ENCODE measurements at regions not wholly inside any gene's neighbourhood (a gene's known extent, or its start where the extent isn't known, plus 50 kb on each side); places are given as distances from the start of the nearest gene placed in this dataset.
A peak's percentile ranks its signal among the peaks of the same experiment; 100 is the strongest.

DNA sequence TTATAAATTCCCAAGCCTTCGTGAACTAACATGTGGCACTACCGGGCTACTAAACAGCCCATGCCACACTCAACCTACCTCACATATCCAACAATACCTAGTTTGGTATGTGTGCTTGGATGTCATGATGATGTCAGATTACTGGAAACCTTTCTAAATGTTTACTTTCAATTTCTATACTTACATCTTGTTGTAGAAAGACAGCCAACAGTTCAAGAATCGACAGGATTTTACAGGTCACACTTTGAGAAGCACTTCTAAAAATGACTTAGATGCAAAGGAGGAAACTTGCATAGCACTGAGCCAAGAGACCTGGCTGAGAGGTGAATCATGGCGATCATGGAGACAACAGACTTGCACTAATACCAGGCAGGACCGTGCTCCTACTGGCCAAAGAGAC, 209.9 kb downstream of the COL4A1 start:
- no peak for DNase-seq

DNA sequence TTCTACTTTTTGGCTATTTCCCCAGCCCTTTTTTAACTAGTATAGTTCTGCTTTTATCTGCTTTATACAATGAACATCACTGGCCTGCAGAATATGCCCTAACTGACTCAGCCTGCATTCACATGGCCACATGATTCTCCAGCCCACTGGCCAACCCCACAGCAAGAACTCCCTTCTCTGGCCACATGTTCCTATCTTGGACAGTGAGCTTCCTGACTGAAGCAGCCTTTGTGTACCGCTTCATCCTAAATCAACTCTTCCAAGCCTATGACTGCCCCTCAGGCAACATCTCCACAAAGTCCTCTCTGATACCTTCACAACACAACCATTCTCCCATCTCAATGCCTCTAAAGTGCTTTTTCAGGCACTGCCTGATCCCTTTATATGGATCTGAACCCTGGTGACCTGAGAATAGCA, 214.1 kb downstream of the COL4A1 start:
- no peak for DNase-seq

DNA sequence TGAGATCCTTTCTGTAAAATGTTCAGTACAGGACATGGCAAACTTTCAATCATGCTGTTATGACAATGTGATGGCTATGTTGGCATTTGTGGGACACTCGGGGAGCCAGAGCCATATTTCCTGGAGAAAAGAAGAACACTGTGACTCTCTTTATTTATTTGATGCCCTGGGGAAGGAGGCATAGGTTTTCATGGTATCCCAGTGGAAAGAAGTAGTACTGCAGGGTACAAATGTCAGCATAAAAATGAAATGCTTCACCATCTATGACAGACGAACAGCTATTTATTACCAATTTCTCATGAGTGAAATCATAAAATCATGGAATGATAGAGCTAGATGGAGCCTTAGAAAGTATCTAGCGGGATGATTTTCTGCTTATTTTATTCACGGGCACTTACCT, 217.1 kb downstream of the COL4A1 start:
- DNase-seq, result no peak

DNA sequence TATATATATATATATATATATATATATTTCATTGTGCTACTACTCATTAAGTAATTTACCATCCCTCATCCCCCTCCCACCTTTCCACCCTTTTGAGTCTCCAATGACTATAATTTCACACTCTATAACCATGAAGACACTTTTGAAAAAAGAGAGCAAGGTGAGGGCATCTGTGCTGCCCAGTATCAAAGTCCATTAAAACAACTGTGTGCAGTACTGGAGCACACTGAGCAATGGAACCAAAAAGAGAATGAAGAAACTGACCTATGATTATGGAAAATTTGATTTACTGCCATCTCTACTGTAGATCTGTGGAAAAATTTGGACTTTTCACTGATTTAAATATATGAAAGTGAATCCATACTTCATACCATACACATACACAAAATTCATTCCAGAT, 217.9 kb downstream of the COL4A1 start:
- DNase-seq, result no peak

DNA sequence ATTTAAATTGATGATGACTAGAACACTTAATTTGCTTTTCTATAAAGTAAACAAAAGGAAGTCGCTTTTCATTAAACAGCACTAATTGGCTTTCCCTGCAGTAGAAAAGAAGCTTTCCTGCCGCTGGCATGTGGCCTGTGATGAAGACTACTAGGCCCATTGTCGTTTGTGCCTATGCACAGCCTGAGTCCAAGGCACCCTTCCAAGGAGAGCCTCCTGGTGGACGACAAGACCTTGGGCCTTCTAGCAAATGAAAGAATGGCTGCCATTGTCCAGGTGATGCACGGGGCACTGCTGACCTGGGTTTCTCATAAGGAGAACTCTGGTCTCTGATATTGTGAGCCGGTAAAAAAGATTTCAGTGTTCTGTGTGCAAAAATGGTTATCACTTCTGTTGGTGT, 233.0 kb downstream of the COL4A1 start:
- DNase-seq, result no peak

DNA sequence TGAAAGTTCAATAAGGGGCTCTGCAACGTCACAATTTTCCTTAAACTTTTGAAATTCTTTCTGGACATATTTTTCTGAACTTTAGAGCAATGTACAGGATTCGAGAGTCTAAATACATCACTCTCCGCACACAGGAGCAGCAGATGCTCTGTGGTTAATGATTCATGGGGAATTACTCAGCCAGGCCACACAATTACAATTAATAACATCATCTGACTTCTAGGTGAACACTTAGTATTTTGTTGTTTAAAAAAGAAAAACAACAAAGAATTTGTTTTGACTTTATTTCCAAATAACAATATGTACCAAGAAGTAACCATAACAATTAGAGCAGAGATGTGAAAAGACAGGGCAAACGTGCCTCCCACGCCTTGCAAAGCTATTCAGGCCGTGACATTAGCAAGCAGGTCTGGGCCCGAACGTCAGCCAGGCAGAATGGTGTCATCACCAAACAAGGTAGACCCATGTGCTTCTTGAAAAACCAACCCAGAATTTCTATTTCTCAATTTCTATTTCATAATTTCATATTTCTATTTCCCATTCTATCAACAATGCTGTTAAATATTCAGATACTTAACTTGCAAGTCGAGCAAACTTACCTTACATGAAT, 236.3 kb downstream of the COL4A1 start:
- peak; percentile 72 for DNase-seq

DNA sequence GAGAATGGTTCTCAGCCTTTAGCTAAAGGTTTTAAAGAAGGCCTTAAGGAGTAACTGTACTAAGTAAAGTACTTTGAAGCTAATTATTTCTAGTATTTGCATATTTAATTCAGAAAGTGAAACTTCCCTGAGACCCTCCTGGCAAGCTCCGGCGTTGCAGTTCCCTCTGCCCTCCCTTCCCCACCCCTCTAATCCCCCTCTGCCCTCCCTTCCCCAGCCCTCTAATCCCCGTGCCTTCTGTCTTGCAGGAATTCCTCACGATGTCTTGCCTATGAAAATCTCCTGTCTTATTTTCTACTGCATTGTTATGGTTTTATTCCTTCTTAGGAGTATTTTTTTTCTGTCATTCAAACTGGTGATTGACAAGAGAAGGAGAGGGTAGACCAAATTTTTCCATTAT, 236.9 kb downstream of the COL4A1 start:
- DNase-seq, result no peak

DNA sequence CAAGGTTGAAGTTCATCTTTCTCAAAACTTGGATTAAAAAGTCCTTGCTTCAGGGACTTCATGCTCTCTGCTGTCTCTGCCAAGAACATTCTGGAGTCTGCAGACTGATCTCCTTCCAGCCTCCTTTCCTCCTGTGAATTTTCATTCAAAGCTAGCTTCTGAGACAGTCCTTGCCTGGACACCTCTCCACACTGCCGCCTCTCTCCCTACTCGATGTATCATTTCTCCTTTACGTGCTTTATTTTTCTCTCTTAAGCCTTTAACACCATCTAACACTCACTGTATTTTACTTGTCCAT, 238.8 kb downstream of the COL4A1 start:
- no peak for DNase-seq

DNA sequence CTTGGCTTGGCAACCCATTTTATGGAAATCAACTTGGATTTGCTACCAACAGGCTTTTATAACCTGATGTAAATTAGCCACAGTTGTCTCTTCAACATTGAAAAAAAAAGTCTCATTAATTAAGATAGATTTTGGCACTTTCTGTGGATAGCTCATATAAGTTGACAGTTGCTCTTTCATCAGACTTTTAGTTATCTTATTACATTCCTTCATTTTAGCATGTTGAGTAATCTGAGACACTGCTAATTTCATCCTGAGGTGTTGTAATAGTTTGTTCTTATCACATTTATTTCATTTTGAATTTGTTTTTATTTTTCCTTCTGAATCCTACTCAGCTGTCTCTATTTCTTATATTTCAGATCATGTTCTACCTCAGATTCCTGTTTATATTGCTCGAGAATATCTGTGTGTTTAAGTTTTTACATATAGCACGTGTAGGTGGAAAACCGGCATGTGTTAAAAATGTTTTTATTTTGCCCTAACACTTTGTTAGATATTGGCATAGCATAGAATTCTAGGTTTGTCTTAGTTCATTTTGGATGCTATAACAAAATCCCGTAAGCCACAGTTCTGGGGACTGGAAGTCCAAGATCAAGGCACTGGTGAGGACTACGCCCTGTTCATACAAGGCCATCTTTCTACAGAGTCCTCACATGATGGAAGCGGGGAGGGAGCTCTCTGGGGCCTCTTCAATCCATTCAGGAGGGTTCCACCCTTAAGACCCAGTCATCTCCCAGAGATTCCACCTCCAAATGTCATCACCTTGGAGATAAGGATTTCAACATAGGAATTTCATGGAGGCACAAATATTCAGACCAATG, 239.4 kb downstream of the COL4A1 start:
- DNase-seq, result no peak

DNA sequence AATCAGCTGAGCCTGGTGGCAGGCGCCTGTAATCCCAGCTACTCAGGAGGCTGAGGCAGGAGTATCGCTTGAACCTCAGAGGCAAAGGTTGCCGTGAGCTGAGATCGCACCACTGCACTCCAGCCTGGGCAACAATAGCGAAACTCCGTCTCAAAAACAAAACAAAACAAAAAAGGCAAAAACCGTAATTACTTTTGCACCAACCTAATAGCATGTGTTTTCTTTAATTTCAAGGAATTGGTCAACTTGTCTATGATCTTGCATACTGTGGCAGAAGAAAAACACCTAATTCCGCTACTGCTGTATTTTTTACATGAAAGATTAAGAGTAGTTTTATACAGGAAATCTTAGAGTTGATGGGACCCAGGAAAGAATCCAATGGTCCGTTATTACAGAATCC, 241.2 kb downstream of the COL4A1 start:
- no peak for DNase-seq

DNA sequence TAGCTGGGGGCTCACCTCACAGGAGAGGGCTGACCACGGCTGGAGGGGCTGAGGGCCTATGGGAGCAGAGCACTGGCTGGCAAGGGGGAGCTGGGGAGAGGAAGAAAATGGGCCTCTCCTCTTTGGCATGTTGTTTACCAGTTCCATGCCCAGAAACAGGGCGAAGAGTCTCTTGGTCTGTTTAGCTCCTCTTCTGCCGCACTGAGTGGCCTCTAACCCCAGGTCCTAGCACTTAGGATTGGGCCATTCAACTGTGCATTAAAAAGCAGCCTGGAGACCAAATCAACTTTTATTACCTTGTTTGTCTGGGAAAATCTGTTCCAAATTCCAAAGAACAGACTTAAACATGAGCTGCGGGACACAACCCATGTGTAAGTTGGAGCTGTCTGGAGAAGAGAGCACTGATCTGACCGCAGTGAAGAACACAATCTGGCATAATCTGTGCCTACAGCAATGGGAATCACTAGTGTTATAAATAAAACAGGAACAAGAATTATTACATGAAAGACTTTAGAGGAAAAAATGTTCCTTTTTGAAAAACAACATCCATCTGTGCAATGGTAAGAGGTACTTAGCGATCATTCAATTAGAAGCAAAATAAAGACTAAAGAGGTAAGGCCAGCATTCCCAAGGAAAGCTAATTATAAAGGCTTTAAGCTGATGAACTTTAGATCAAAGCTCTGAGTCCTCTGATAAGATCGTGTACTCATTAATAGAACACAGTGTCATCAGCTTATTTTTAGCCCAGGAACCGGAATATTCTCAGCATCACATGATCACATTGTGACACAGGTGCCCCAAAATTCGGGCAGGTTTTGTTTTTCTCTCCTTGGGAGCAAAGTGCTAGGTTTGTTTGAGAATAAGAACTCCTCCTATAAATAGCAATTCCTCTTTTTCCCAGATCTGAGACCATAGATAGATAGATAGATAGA, 243.2 kb downstream of the COL4A1 start:
- no peak for DNase-seq

DNA sequence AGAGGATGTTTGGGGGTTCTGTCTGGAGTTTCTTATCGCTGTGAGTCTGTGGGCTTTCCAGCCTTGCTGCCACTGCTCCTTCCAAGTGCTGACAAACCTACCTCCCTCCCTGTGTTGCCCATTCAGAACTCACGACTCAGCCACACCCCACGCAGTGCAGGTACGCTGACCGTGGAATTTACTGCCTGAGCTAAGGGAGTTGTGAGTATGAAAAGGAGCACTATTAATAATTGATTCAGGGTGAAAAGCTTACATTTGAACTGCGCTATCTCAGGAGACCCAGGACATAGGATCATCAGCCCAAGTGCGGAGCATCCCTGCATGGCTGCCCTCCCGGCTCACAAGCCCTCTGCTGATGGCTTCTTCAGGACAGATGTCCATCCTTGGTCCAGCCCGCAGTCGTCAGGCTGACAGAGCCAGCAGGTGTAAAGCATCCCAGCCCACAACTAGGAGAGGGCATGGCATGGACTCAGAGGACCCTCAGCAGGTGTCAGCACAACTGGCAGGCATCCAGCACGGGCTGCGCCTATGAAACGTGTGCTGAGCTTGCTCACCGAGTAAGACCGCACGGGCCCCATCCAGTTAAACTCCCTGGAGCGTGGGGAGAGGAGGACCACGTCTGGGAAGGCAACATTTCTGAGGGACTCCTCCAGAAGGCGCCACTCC, 244.0 kb downstream of the COL4A1 start:
- no peak for DNase-seq

DNA sequence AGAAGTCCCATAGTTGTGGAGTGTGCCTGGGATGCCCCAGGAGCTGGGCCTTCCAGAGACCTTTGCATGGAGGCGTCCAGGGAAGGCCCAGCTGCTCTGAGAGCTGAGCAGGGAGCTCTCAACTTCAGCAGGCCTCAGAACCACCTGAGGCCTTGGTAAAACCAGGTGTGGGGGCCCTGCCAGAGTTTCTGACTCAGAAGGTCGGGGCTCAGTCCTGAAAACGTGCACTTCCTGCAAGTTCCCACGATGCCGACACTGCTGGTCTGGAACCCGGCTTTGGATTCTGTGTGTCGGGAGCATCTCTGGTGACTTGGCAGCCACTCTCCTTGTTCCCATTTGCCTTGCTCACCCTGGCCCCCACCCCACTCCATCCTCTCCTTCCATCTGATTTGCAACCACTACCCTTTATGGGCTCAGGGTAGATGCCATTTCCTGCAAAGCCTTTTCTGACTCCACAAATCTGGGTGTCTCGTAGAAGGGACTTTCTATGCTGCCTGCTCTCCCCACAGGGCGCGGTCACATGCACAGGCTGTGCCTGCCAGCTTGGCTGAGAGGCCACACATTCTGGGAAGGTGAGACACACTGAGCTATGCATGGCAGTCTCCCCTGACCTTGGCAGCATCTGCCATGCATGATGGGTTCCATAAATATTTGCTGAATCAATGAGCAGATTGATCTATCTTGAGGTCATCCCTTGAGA, 244.7 kb downstream of the COL4A1 start:
- DNase-seq, result peak; percentile 36

DNA sequence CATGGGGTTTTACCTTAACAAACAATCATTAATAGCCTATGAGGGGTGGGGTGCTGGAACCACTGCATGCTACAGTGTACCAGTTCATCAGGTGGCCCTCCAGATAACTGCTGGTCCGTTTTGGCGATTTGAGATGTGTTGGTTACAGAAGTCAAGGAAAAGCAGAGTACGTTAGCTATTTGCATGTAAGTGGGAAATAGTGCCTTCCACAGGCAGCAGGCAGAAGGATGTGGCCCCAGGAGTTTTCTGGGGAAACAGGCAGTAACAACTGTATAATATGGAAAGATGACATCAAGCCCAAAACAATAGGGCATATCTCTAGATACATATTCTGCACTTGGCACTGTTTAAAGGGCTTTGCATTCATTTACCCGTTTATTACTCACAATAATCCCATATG, 245.7 kb downstream of the COL4A1 start:
- no peak for DNase-seq

DNA sequence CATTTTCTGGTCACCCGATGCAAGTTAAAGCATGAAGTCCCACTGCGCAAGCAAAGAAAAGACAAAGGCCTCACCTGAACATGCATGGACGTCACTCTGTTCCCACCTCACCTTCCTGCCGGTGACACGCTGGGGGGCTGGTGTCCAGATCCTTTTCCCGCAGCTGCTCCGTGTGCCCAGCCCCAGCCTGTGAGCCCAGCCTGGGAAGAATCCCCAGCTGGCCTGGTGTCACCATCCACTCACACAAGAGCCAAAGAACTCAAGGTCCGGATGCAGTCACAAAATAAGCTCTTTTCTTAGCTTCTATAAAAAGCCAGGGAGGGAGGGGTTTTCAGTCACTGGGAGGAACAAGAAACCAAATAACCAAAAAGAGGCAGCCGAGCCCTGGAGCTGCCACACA, 249.9 kb downstream of the COL4A1 start:
- no peak for DNase-seq

DNA sequence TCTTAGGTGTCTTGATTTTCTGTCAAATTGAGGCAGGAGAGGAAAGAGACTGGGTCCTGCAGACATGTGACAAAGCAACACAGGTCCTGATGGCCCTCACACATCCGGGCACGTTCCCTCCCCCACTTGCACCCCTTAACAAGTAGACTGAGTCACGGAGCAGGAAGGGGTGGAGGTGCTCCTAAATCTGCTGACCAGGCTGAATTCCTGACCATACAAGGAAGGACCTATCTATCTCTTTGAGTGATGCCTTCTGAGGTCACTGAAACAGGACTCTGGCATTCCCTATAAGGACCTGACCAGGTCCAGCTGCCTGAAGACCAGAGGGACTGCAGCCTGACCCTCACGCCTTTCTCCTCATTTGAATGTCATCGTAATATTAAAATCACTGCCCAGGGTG, 250.3 kb downstream of the COL4A1 start:
- no peak for DNase-seq

DNA sequence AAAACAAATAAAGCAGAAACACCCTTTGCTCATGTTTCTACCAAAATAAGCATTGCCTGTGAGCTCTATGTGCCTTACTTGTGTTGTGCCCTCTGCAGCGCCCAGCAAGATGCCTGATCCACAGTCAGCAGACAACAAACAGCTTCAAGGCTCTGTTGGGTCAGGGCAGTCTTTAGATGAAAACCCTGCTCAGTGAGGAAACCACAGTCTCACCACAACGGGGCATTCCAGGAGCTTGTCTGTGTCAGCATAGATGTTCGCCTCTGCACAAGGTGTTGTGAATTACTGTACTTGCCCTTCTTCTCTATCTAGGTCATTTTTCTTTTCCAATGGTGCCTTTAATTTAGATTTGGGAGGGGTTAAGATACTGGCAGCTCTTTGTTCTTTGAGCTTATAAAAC, 251.9 kb downstream of the COL4A1 start:
- no peak for DNase-seq

DNA sequence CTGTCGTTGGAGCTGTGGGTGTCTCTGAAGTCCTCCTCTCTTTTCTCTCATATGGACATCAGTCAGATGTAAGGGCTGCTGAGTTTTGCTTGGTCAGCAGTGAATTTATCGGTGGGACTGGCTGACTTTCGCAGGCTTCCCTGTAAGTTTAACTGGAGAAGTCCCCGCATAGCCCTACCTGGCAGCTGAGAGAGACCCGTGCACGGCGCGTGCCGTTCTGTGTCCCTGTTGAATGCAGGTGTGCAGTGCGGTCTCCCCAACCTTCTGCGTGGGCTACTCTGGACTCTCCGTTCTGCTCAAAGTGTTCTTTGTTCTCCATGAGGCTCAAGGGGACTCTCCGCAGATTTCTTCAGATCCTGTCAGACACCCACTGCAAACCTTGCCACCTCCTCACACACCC, 252.9 kb downstream of the COL4A1 start:
- DNase-seq, result no peak

DNA sequence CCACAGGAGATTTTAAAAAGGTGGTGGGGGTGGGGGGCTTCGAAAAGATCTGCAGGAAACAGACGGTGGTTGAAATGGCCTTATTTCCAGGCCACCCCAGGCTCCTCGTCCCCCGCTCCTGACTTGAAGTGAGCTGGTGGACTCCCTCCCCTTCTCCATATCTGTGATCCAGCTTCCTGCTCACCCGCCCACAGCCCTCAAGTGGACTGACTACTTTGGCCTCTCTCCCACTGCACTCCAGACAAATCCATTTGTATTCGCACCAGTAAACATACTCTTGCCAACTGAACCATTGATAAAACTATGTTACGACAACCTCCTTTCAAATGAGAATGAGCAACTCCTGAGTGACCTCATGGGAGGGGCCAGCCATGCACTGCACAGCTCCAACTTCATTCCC, 259.5 kb downstream of the COL4A1 start:
- no peak for DNase-seq

DNA sequence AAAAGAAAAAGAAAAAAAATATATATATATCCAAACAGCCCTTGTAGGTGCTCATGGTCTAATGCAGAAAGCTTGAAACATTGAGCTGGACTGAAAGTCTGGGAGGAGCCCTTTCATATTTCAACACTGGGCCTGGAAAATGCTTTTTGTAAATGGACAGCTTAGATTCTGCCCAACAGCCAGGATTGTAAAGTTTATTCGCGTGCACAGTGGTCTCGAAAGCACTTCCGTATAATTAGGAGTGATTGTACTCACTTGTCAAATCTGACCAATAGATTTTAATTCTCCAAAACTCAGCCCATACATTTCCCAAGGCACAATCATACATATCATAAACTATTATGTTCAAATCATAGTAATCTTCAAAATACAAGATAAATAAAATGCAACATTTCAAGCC, 260.1 kb downstream of the COL4A1 start:
- DNase-seq, result no peak

DNA sequence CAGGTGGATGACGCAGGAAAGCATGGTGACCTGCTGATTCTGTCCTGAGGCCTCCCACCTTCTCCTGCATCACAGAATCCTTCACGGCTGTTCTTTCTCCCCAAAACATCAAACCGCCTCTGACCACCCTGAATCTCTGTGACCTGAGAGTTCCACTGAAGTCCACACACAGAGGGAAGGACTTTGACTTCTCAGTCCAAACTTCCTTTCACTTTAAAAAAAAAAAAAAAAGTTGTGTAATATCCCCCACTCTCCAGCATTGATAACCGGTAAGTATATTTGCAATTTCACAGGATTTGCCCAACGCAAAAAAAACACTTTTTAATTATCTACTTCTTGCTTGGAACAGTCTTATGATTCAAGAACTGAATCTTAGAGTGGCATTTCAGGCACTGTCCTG, 259.5 kb upstream of the IRS2 start:
- DNase-seq, result no peak

DNA sequence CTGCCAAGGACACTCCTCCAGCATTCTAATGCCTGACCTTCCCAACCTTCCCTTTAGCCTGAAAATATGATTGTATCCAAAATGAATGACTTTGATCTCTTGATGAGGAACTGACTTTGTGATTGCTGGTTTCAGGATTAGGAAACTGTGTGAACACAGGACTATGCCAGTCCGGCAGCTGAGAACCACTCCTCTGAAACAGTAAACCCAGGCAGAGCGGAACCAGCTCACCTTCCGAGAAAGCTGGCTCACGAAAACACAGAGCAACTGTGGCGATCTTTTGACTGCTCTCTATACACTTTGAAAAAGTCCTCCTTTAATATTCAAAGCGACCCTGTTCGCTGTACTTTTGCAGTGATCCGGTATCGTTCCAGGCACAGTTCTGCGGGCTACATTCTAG, 258.8 kb upstream of the IRS2 start:
- DNase-seq, result no peak
